T-helper 2 cell (primary cell): ENCODE measurements at regions not wholly inside any gene's neighbourhood (a gene's known extent, or its start where the extent isn't known, plus 50 kb on each side); places are given as distances from the start of the nearest gene placed in this dataset.
"Not testable (repeated sequence)": the region's sequence is repeated elsewhere in the genome, so short reads cannot be mapped to it uniquely, and the experiment has no call there.

Experiments
- DNase-seq, 5 experiments: peaks; one replicate each; pipeline versions ENCODE4 v3.0.0 to v3.0.0-alpha.2; 2012 to 2022

- no peak for DNase-seq
Measured at GRCh38 chrX:106220177-106220576, 52.1 kb downstream of the PWWP3B start.

GRCh38 chrX:106243376-106243775, 75.3 kb downstream of the PWWP3B start:
- DNase-seq = no peak

- no peak for DNase-seq
Measured at GRCh38 chrX:106246511-106246910, 78.4 kb downstream of the PWWP3B start.

- DNase-seq = no peak
Measured at GRCh38 chrX:106247162-106247561, 79.1 kb downstream of the PWWP3B start.

GRCh38 chrX:106249706-106250379, 81.7 kb downstream of the PWWP3B start:
- DNase-seq = no peak

- no peak for DNase-seq
Measured at GRCh38 chrX:106263817-106264216, 95.7 kb downstream of the PWWP3B start.

GRCh38 chrX:106273947-106274587, 106.0 kb downstream of the PWWP3B start:
- DNase-seq = not testable (repeated sequence)

- not testable (repeated sequence) for DNase-seq
Measured at GRCh38 chrX:106275172-106275571, 107.1 kb downstream of the PWWP3B start.

- DNase-seq = no peak
Measured at GRCh38 chrX:106278951-106279350, 110.8 kb downstream of the PWWP3B start.

- DNase-seq = no peak
Measured at GRCh38 chrX:106281383-106281782, 113.3 kb downstream of the PWWP3B start.

GRCh38 chrX:106283841-106284240, 115.7 kb downstream of the PWWP3B start:
- DNase-seq = no peak

GRCh38 chrX:106284431-106285025, 116.4 kb downstream of the PWWP3B start:
- DNase-seq = no peak

- DNase-seq = no peak
Measured at GRCh38 chrX:106286053-106286650, 118.0 kb downstream of the PWWP3B start.

GRCh38 chrX:106290778-106291177, 122.7 kb downstream of the PWWP3B start:
- not testable (repeated sequence) for DNase-seq

GRCh38 chrX:106291779-106292390, 123.8 kb downstream of the PWWP3B start:
- not testable (repeated sequence) for DNase-seq

- DNase-seq = no peak
Measured at GRCh38 chrX:106300239-106300638, 132.1 kb downstream of the PWWP3B start.

GRCh38 chrX:106300656-106301055, 132.6 kb downstream of the PWWP3B start:
- DNase-seq = no peak

GRCh38 chrX:106302304-106302703, 134.2 kb downstream of the PWWP3B start:
- no peak for DNase-seq

GRCh38 chrX:106306391-106306947, 138.4 kb downstream of the PWWP3B start:
- DNase-seq = no peak

- no peak for DNase-seq
Measured at GRCh38 chrX:106323357-106323756, 155.3 kb downstream of the PWWP3B start.

- no peak for DNase-seq
Measured at GRCh38 chrX:106331606-106332005, 163.5 kb downstream of the PWWP3B start.

- no peak for DNase-seq
Measured at GRCh38 chrX:106341823-106342222, 173.7 kb downstream of the PWWP3B start.

- no peak for DNase-seq
Measured at GRCh38 chrX:106356580-106356979, 188.5 kb downstream of the PWWP3B start.
